ENCODE measurements at regions not wholly inside any gene's neighbourhood (a gene's known extent, or its start where the extent isn't known, plus 50 kb on each side); places are given as distances from the start of the nearest gene placed in this dataset.

DNA sequence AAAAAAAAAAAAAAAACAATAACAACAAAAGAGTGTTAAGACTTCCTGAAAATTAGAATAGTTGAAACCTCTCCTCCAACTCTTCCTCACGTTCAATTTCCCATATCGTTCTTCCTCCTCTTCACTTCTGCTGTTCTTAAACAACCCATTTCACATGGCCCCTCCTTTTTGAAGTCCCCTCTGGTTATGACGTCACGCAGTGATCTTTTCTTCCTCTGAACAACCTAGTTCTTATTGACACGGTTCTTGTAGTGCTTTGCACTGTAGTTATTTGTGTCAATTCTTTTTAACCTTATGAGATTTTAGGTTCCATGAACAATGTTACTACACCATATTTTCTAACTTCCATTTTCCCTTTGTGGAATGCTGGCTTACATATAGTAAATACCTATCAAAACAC, 69.5 kb upstream of the RGPD4 start:
- 100% methylated on average over 1 of the region's 5 CpGs for WGBS (ENCODE audit: insufficient coverage)
- no peaks in the 10 kb centered on the region for H4K20me1 ChIP-seq (ENCODE audit: control insufficient read depth, insufficient read depth, low read length, poor library complexity, severe bottlenecking)
- no peak for DNase-seq
- POLR2A ChIA-PET, result no interaction called here
- H3K9me3 ChIP-seq (ENCODE audit: control extremely low read depth in 1 of 3, control insufficient read depth in 2 of 3, insufficient read depth in 1 of 3, low read length in 2 of 3), result peaks cover 0 to 4% (median 0%) of the 10 kb centered on the region in 3 donors
- no peak overlapping the region for H3K4me3 ChIP-seq (ENCODE audit: control extremely low read depth in 1 of 5, extremely low read depth in 1 of 5, insufficient read depth in 1 of 5, low read depth in 2 of 5, low read length in 4 of 5)
- CTCF ChIA-PET, result no interaction called here
- Mint-ChIP-seq H3K27me3 (no peaks in the 10 kb centered on the region), H3K4me3 (no peak overlapping the region), H3K9me3 (ENCODE audit: insufficient read depth) (peaks cover 3% of the 10 kb centered on the region), H3K4me1 (no peaks in the 10 kb centered on the region), H3K27ac (no peak overlapping the region)
- intact Hi-C loops (cut with micrococcal nuclease), result no loop called here
- TF ChIP-seq, protein P1, sequence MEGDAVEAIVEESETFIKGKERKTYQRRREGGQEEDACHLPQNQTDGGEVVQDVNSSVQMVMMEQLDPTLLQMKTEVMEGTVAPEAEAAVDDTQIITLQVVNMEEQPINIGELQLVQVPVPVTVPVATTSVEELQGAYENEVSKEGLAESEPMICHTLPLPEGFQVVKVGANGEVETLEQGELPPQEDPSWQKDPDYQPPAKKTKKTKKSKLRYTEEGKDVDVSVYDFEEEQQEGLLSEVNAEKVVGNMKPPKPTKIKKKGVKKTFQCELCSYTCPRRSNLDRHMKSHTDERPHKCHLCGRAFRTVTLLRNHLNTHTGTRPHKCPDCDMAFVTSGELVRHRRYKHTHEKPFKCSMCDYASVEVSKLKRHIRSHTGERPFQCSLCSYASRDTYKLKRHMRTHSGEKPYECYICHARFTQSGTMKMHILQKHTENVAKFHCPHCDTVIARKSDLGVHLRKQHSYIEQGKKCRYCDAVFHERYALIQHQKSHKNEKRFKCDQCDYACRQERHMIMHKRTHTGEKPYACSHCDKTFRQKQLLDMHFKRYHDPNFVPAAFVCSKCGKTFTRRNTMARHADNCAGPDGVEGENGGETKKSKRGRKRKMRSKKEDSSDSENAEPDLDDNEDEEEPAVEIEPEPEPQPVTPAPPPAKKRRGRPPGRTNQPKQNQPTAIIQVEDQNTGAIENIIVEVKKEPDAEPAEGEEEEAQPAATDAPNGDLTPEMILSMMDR (IDR thresholded peaks at IDR 0.05), result no peak
- no peak for TF ChIP-seq EZH2 (IDR thresholded peaks at IDR 0.05; ENCODE audit: borderline replicate concordance, insufficient read depth, low read depth, low read length, poor library complexity, severe bottlenecking)
- no peak overlapping the region for H3K4me2 ChIP-seq (replicated peaks; ENCODE audit: low read depth, low read length, poor library complexity, severe bottlenecking)
- H3K79me2 ChIP-seq (ENCODE audit: control insufficient read depth, insufficient read depth, low read length), result no peaks in the 10 kb centered on the region
- no peaks in the 10 kb centered on the region for H3K36me3 ChIP-seq (replicated peaks in 1 of 2; ENCODE audit: control extremely low read depth in 1 of 2, control insufficient read depth in 1 of 2, extremely low read depth in 1 of 2, insufficient read depth in 2 of 2, low read length in 1 of 2)
- no peak overlapping the region for H2AFZ ChIP-seq (ENCODE audit: insufficient read depth, low read depth, low read length, poor library complexity, severe bottlenecking)
- no peak overlapping the region for H3K9ac ChIP-seq (ENCODE audit: low read length)
- no peak for ATAC-seq (ENCODE audit: low read depth)
- no peak overlapping the region for H3K27ac ChIP-seq (ENCODE audit: low read length in 2 of 2)
- no peaks in the 10 kb centered on the region for H3K4me1 ChIP-seq (ENCODE audit: control insufficient read depth in 2 of 2, insufficient read depth in 2 of 2, low read length in 2 of 2)
- H3K27me3 ChIP-seq (replicated peaks in 1 of 4; ENCODE audit: control extremely low read depth in 1 of 4, control insufficient read depth in 3 of 4, insufficient read depth in 4 of 4, low read length in 3 of 4), result no peaks in the 10 kb centered on the region

DNA sequence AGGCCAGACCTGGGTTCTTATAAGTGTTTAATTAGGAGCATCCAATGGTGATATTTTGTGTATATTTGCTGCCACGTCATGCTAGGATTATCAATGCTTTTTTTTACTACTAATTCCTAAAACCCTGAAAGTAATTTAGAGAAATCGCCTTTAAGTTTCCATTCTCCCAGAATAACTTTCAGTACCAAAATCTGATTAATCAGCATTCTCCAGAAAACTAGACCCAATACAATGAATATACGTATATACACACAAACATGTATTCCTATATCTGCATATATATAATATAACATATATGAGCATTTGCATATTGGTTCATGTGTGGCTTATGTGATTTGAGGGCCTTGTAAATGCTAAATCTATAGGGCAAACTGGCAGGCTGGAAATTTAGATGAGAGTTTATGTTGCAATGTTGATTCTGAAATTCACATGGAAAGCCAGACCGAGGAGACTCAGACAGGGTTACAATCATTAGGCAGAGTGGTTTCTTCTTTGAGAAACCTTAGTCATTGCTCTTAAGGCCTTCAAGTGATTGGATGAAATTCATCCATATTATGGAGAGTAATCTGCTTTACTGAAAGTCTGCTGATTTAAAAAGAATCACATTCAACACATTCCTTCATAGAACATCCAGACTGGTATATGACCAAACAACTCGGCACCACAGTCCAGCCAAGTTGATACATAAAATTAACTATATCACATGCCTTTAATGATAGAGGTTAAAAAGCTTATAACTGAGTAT, 65.9 kb upstream of the RGPD4 start:
- Mint-ChIP-seq H3K27me3 (no peaks in the 10 kb centered on the region), H3K9me3 (ENCODE audit: insufficient read depth) (no peaks in the 10 kb centered on the region), H3K4me3 (no peak overlapping the region), H3K27ac (no peak overlapping the region), H3K4me1 (no peaks in the 10 kb centered on the region)
- Histone ChIP-seq H4K20me1 (ENCODE audit: control insufficient read depth, insufficient read depth, low read length, poor library complexity, severe bottlenecking) (no peaks in the 10 kb centered on the region), H3K79me2 (ENCODE audit: control insufficient read depth, insufficient read depth, low read length) (no peaks in the 10 kb centered on the region), H3K9me3 (ENCODE audit: control extremely low read depth in 1 of 3, control insufficient read depth in 2 of 3, insufficient read depth in 1 of 3, low read length in 2 of 3) (no peaks in the 10 kb centered on the region), H3K36me3 (replicated peaks in 1 of 2; ENCODE audit: control extremely low read depth in 1 of 2, control insufficient read depth in 1 of 2, extremely low read depth in 1 of 2, insufficient read depth in 2 of 2, low read length in 1 of 2) (no peaks in the 10 kb centered on the region), H3K4me1 (ENCODE audit: control insufficient read depth in 2 of 2, insufficient read depth in 2 of 2, low read length in 2 of 2) (no peaks in the 10 kb centered on the region), H3K4me3 (ENCODE audit: control extremely low read depth in 1 of 5, extremely low read depth in 1 of 5, insufficient read depth in 1 of 5, low read depth in 2 of 5, low read length in 4 of 5) (no peak overlapping the region), H3K4me2 (replicated peaks; ENCODE audit: low read depth, low read length, poor library complexity, severe bottlenecking) (no peak overlapping the region), H3K9ac (ENCODE audit: low read length) (no peak overlapping the region), H3K27me3 (replicated peaks in 1 of 4; ENCODE audit: control extremely low read depth in 1 of 4, control insufficient read depth in 3 of 4, insufficient read depth in 4 of 4, low read length in 3 of 4) (no peaks in the 10 kb centered on the region), H2AFZ (ENCODE audit: insufficient read depth, low read depth, low read length, poor library complexity, severe bottlenecking) (no peak overlapping the region), H3K27ac (ENCODE audit: low read length in 2 of 2) (no peak overlapping the region)
- DNase-seq, result no peak
- no peak for ATAC-seq (ENCODE audit: low read depth)
- intact Hi-C loops (cut with micrococcal nuclease), result no loop called here
- ChIA-PET CTCF (interaction anchor here (0.6 kb wide), 1 partner anchor 9 kb away, joined by 4 read pairs; no protein-coding TSS in a partner anchor), POLR2A (no interaction called here)
- 86% methylated on average over 1 of the region's 5 CpGs for WGBS (ENCODE audit: insufficient coverage)
- TF ChIP-seq, protein P1 (IDR thresholded peaks at IDR 0.05), result no peak
- no peak for TF ChIP-seq EZH2 (IDR thresholded peaks at IDR 0.05; ENCODE audit: borderline replicate concordance, insufficient read depth, low read depth, low read length, poor library complexity, severe bottlenecking)

Data from B cell (primary cell).